ENCODE measurements at regions not wholly inside any gene's neighbourhood (a gene's known extent, or its start where the extent isn't known, plus 50 kb on each side); places are given as distances from the start of the nearest gene placed in this dataset.
"Not testable (repeated sequence)": the region's sequence is repeated elsewhere in the genome, so short reads cannot be mapped to it uniquely, and the experiment has no call there.

DNA sequence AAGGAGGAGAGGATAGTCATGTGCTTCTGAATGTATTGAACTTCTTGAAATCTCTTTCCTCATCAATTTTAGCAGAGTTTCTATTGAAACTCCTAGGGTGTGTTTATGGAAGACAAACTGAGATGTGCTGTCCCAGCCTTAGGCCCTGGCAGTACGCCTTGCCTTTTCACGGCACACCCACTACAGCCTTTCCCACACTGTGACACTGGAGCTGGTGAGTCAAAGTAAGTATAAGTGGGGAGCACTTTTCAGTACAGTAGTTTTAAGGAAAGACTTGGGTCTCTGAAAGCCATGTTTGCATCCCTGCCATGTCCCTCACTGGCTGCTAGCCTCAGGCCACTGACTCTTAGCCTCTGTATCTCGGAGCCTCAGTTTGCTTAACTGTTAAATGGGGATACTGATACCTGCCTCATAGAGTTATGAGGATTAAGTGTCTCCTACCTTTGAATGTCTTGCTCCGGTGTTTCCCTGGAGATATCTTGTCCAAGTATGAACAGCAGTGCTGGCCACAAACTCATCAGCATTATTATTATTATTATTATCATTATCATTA is 144.7 kb upstream of the CRHR1 start:
- Histone ChIP-seq H3K4me1 (no peaks in the 10 kb centered on the region), H3K27ac (no peak overlapping the region), H3K36me3 (peaks cover 0 to 14% (median 0%) of the 10 kb centered on the region in 3 donors), H3K4me3 (no peak overlapping the region), H3K27me3 (no peaks in the 10 kb centered on the region), H3K9me3 (no peaks in the 10 kb centered on the region)
- peak in 1 of 3 donors; percentile 5 for DNase-seq
- TF ChIP-seq POLR2A (IDR thresholded peaks at IDR 0.05) = no peak
- TF ChIP-seq, protein P1, sequence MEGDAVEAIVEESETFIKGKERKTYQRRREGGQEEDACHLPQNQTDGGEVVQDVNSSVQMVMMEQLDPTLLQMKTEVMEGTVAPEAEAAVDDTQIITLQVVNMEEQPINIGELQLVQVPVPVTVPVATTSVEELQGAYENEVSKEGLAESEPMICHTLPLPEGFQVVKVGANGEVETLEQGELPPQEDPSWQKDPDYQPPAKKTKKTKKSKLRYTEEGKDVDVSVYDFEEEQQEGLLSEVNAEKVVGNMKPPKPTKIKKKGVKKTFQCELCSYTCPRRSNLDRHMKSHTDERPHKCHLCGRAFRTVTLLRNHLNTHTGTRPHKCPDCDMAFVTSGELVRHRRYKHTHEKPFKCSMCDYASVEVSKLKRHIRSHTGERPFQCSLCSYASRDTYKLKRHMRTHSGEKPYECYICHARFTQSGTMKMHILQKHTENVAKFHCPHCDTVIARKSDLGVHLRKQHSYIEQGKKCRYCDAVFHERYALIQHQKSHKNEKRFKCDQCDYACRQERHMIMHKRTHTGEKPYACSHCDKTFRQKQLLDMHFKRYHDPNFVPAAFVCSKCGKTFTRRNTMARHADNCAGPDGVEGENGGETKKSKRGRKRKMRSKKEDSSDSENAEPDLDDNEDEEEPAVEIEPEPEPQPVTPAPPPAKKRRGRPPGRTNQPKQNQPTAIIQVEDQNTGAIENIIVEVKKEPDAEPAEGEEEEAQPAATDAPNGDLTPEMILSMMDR (IDR thresholded peaks at IDR 0.05) = no peak

DNA sequence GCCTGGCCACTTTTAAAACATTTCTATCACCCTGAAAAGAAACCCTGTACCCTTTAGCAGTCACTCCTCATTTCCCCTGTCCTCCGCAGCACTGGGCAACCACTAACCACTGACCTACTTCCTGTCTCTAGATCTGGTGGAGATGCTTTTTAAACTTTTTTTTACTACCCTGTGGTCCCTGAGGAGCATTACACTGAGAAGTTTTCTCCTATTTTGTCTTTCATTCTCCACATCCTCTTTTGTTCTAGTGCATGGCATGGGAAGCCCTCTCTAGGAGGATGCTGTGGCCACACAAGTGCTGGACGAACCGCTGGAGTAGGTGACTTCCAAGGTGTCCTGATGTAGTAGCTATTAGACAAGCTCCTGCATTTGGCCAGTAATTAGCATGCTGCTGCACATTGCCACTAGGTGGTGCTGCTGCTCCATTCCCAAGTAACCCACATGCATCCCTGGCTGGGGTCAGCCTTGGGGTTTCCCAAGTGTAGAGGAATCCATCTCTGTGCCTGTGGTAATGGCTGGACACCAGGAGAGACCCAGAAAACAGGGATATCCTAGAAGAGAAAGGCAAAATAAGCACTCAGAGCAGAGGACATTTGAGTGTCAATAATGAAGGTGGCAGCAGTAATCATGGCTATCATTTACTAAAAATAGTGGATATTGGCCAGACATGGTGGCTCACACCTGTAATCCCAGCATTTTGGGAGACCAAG is 143.8 kb upstream of the CRHR1 start:
- TF ChIP-seq, protein P1 (IDR thresholded peaks at IDR 0.05) = peak; percentile 79 to 96 (median 92)
- no peak for TF ChIP-seq POLR2A (IDR thresholded peaks at IDR 0.05)
- Histone ChIP-seq H3K4me3 (no peak overlapping the region), H3K27ac (no peak overlapping the region), H3K36me3 (peaks cover 0 to 14% (median 0%) of the 10 kb centered on the region in 3 donors), H3K4me1 (no peaks in the 10 kb centered on the region), H3K27me3 (no peaks in the 10 kb centered on the region), H3K9me3 (no peaks in the 10 kb centered on the region)
- DNase-seq = peak; percentile 59 to 87 (median 75)

DNA sequence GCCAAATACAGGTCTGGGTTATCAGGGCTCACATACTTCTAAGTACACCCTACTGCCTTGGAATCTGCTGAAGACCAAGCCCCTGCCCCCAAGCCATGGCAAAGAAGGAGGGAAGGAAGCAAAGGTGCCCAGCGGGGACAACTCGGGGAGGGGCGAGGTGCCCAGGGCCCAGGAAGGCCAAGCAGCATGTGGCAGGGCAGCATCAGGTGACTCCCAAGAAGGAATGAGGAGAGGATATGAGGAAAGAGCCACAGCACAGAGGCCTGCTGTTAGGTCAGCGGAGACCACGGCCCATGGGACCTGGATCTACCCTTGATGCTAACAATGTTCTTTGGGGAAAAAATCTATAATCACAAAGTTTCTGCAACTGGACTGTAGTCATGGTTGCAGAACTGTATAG is 142.6 kb upstream of the CRHR1 start:
- no peak overlapping the region for H3K4me3 ChIP-seq
- TF ChIP-seq, protein P1 (IDR thresholded peaks at IDR 0.05) = no peak
- TF ChIP-seq POLR2A (IDR thresholded peaks at IDR 0.05) = no peak
- H3K4me1 ChIP-seq = no peaks in the 10 kb centered on the region
- H3K36me3 ChIP-seq = peaks cover 0 to 14% (median 0%) of the 10 kb centered on the region in 3 donors
- no peaks in the 10 kb centered on the region for H3K9me3 ChIP-seq
- no peaks in the 10 kb centered on the region for H3K27me3 ChIP-seq
- H3K27ac ChIP-seq = no peak overlapping the region
- peak in 2 of 3 donors; percentile 7 to 33 for DNase-seq

DNA sequence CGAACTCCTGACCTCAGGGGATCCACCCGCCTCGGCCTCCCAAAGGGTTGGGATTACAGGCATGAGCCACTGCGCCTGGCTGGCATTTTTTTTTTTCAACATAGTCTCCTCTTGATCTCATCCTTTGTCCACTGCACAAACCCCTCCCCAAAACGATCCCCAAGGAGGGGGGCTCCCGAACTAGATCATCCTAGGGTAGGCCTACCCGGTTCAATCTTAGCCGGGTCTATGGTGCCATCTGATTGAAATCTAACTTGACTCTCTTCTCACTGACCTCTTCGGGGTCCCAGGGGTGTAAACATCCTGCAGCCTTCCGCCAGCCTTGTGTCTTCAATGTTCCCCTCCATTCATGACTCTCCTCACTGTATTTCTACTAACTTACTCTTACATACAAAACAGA is 140.5 kb upstream of the CRHR1 start:
- no peak overlapping the region for H3K4me3 ChIP-seq
- TF ChIP-seq, protein P1 (IDR thresholded peaks at IDR 0.05) = no peak
- no peak for TF ChIP-seq POLR2A (IDR thresholded peaks at IDR 0.05)
- H3K36me3 ChIP-seq = peaks cover 0 to 6% (median 0%) of the 10 kb centered on the region in 3 donors
- H3K4me1 ChIP-seq = no peaks in the 10 kb centered on the region
- peak in 1 of 3 donors; percentile 17 for DNase-seq
- H3K27me3 ChIP-seq = no peaks in the 10 kb centered on the region
- no peaks in the 10 kb centered on the region for H3K9me3 ChIP-seq
- no peak overlapping the region for H3K27ac ChIP-seq

DNA sequence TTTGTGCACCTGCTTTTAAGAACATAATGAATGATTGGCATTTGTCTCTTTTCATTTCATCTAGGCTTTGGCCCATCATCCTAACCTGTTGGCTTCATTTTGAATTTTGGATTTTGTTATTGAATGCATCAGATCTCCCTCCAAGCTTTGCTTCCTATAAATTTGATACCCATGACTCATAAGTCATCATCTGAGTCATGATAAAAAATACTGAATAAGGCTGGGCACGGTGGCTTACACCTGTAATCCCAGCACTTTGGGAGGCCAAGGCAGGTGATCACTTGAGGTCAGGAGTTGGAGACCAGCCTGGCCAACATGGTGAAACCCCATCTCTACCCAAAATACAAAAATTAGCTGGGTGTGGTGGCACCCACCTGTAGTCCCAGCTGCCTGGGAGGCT is 139.5 kb upstream of the CRHR1 start:
- H3K9me3 ChIP-seq, H3K27ac ChIP-seq, H3K27me3 ChIP-seq, H3K36me3 ChIP-seq, H3K4me1 ChIP-seq, H3K4me3 ChIP-seq: not testable (repeated sequence)
- DNase-seq = peak in 1 of 3 donors; percentile 4

DNA sequence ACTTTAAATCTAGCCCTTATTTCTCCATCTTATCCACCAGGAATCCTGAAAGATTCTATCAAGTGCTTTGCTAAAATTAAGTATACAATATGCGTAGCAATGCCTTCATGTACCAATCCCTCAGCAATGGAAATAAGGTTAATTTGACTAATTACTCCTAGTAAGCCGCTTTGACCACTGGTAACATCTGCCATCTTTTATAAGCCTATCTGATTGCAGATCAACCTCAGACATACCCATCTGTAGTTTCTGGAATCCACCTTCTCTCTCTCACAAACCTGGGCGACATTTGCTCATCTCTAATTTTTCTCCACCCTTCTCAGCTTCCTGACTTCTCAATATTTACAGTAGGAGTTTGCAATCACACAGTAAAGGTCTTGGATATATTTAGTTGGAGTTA is 138.8 kb upstream of the CRHR1 start:
- H3K4me3 ChIP-seq = no peak overlapping the region
- TF ChIP-seq, protein P1 (IDR thresholded peaks at IDR 0.05) = no peak
- TF ChIP-seq POLR2A (IDR thresholded peaks at IDR 0.05) = no peak

More for the DNA sequence above, 138.8 kb upstream of the CRHR1 start:
- H3K9me3 ChIP-seq = no peaks in the 10 kb centered on the region
- DNase-seq = no peak
- no peaks in the 10 kb centered on the region for H3K27me3 ChIP-seq
- no peaks in the 10 kb centered on the region for H3K36me3 ChIP-seq
- no peaks in the 10 kb centered on the region for H3K4me1 ChIP-seq
- no peak overlapping the region for H3K27ac ChIP-seq
